ENCODE measurements at regions not wholly inside any gene's neighbourhood (a gene's known extent, or its start where the extent isn't known, plus 50 kb on each side); places are given as distances from the start of the nearest gene placed in this dataset.

- no peak for TF ChIP-seq E2F4 (CRISPR knock-in tag; IDR thresholded peaks at IDR 0.05; ENCODE audit: borderline replicate concordance, low read depth)
- TF ChIP-seq ZMAT4 (CRISPR knock-in tag; IDR thresholded peaks at IDR 0.05), result no peak
- TF ChIP-seq GTF2I (CRISPR knock-in tag; conservative IDR thresholded peaks at IDR 0.05), result no peak
- TF ChIP-seq OVOL2 (CRISPR knock-in tag; IDR thresholded peaks at IDR 0.05; ENCODE audit: borderline replicate concordance), result no peak
- TF ChIP-seq ZNF121 (CRISPR knock-in tag; IDR thresholded peaks at IDR 0.05), result no peak
Measured at GRCh38 chr15:88747631-88748030, 55.6 kb upstream of the ACAN start (continued).

GRCh38 chr15:88748081-88748480, 55.2 kb upstream of the ACAN start:
- H3K27me3 Mint-ChIP-seq (ENCODE audit: low read depth), result peaks cover 4% of the 10 kb centered on the region; the same call in 1 of the 2 replicates
- POLR2A ChIA-PET, result no interaction called here
- no peak overlapping the region for H3K27ac Mint-ChIP-seq
- H3K9me3 Mint-ChIP-seq, result peaks cover 7% of the 10 kb centered on the region
- DNase-seq (ENCODE audit: low spot score) (no peak), ATAC-seq (no peak)
- TF ChIP-seq MXD4 (CRISPR knock-in tag; IDR thresholded peaks at IDR 0.05; ENCODE audit: borderline replicate concordance), result no peak
- no peak for TF ChIP-seq SMAD3 (CRISPR knock-in tag; IDR thresholded peaks at IDR 0.05; ENCODE audit: borderline replicate concordance)
- no peak for TF ChIP-seq RELA (CRISPR knock-in tag; IDR thresholded peaks at IDR 0.05; ENCODE audit: borderline replicate concordance)
- no peak for TF ChIP-seq ATF1 (CRISPR knock-in tag; IDR thresholded peaks at IDR 0.05)
- TF ChIP-seq E2F5 (CRISPR knock-in tag; IDR thresholded peaks at IDR 0.05), result no peak
- no peak for TF ChIP-seq CBFB (CRISPR knock-in tag; IDR thresholded peaks at IDR 0.05; ENCODE audit: low read depth)
- TF ChIP-seq ETV6 (CRISPR knock-in tag; IDR thresholded peaks at IDR 0.05), result no peak
- no peak for TF ChIP-seq STAT6 (CRISPR knock-in tag; conservative IDR thresholded peaks at IDR 0.05; ENCODE audit: low read depth)
- no peak for TF ChIP-seq NR3C1 (CRISPR knock-in tag; conservative IDR thresholded peaks at IDR 0.05; ENCODE audit: low read depth)
- TF ChIP-seq SMAD4 (CRISPR knock-in tag; IDR thresholded peaks at IDR 0.05), result no peak
- TF ChIP-seq E2F1 (CRISPR knock-in tag; IDR thresholded peaks at IDR 0.05), result no peak
- no peak for TF ChIP-seq FOXP4 (CRISPR knock-in tag; IDR thresholded peaks at IDR 0.05)
- TF ChIP-seq NR2C2 (CRISPR knock-in tag; IDR thresholded peaks at IDR 0.05), result no peak
- no peak for TF ChIP-seq MYBL2 (CRISPR knock-in tag; IDR thresholded peaks at IDR 0.05)
- no peak for TF ChIP-seq HMGA2 (CRISPR knock-in tag; IDR thresholded peaks at IDR 0.05)
- no peak for TF ChIP-seq ZSCAN18 (CRISPR knock-in tag; IDR thresholded peaks at IDR 0.05)
- TF ChIP-seq TCF7 (CRISPR knock-in tag; IDR thresholded peaks at IDR 0.05; ENCODE audit: low read depth), result no peak
- no peak for TF ChIP-seq ELF4 (CRISPR knock-in tag; IDR thresholded peaks at IDR 0.05; ENCODE audit: low read depth)
- no peak for TF ChIP-seq EMX1 (CRISPR knock-in tag; IDR thresholded peaks at IDR 0.05)
- H3K36me3 Mint-ChIP-seq, result no peaks in the 10 kb centered on the region
- H3K4me3 Mint-ChIP-seq, result no peak overlapping the region
- peaks cover 8% of the 10 kb centered on the region for H3K4me1 Mint-ChIP-seq
- CTCF ChIA-PET, result no interaction called here

Measured in WTC11 (cell line).